ENCODE measurements at regions not wholly inside any gene's neighbourhood (a gene's known extent, or its start where the extent isn't known, plus 50 kb on each side); places are given as distances from the start of the nearest gene placed in this dataset.
A peak's percentile ranks its signal among the peaks of the same experiment; 100 is the strongest.

DNA sequence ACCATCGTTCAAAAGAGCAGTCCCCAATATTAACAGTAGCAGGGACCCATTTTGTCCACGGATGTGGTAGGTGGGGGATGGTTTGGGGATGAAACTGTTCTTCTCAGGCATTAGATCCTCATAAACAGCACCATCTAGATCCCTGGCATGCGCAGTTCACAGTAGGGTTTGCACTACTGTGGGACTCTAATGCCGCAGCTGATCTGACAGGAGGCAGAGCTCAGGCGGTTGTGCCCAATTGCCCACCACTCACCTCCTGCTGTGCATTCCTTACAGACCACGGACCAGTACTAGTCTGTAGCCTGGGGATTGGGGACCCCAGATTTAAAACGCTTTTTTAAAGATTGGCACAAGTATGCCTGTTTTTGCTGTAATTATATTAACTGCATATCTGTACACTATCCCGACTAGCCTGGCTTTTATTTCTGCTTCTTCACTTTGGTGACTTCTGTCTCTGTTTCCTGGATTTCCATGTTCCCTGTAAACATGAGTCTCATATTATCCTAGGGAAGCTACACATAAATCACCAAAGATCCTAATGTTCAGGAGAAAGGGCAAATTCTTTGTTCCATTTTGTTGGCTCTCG lies 163.3 kb upstream of the AKR1E2 start:
- DNase-seq (ENCODE audit: low spot score), result no peak

DNA sequence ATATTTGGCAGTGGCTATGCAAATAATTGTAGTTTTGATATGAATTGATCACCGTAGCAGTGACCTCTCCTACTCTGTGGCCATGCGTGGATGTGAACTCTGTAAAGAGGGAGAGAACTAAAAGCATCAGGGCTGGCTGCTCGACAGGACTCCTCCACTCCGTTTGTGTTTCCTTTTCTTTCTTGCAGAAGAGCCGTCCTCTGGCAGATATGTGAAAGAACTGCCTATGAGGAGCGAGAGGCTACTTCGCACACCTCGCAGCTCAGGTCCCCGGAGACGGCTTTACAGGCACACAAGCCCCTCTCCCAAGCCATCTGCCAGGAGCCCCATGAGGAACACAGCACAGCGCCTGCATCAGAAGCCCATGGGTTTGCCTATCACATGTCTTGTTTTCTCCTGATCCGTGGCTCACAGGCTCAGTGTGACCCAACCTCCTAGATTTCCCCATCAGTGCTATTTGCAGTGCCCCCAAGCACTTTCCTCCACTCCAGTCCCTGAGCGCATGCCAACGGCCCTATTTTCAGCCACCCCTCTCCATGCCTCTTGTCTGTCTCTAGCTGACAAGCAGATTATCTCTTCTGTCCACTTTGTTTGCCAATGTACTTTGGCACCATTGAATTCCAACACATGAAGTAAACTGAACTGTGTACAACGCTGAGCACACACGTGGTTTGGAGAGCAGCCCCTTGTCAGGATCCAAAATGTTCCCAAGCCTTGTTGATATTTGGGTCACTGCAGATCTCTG lies 164.3 kb upstream of the AKR1E2 start:
- DNase-seq (ENCODE audit: low spot score), result no peak

DNA sequence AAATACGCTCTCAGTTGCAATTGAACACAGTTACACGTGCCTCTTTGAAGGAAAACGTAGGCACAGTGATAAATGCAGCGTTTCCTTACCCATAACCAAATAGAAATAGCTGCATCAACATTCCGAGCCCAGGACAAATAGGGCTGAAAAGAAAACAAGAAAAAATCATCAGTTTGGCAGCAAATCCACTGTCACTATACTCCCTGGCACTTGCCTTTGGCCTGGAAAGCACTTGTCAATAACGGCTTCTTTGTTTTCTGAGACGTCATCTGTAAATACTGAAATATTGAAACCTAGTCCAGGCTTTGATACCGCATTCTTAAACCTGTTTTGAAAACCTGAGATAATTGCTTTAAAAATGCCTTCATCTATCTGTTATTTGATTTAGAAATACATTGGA lies 167.2 kb upstream of the AKR1E2 start:
- DNase-seq (ENCODE audit: low spot score), result no peak

DNA sequence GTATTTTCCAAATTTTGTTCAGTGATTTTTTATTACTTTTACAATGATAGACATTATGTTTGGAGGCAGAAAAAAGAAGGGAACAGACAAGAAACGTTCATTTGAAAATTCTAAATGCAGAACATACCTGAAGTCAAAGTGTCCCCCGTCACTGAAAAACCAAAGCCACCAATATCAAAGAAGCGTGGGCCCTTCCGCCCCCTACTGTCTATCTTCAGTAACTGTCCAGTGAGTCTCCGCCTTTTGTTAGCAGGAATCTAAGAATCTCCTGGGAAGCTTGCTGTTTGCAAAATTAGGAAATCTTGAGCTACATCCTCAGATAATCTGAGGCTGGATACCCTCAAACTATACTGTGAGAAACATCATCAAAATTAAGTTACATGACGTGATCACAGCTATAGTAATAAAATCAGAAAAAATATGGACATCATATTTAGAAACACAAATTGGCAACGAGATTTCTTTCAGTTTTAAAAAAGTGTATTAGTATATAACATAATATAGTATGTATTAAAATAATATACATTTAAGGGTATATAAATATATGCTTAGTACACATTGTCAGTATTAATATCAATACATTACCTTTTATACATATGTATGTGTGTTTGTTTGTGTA lies 169.3 kb upstream of the AKR1E2 start:
- peak; percentile 71 for DNase-seq (ENCODE audit: low spot score)

DNA sequence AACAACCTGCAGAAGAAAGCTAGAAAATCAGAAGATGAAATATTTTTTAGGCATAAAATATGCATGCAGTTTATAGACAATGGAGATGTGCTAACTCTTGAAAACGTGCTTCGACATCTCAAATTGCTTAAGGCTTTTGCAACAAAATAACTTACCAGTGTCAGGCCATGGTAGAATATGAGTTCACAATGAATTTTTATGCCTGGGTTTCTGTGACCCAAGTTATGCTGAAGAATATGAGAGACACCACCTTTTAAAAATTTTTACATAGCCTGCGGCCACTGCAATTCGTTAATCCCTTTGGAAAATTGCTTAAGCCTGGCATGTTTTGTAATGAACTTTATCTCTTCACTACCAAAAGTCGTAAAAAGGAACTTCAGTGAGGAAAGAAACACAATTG lies 170.1 kb upstream of the AKR1E2 start:
- no peak for DNase-seq (ENCODE audit: low spot score)

DNA sequence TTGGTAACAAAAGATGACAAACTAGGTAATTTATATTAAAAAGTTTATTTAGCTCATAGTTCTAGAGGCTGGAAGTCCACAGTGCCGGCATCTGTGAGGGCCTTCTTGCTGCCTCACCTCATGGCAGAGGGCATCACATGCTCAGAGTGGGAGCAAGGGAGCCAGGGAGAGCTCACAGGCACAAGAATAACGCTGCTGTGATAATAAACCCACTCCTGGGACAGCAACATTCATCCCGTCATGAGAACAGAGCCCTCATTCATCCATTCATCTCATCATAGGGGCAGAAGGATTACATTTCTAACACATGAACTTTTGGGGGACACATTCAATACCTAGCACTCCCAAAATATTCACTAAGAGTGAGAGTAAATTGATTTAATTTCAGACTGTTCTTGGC lies 170.6 kb upstream of the AKR1E2 start:
- DNase-seq (ENCODE audit: low spot score), result no peak

DNA sequence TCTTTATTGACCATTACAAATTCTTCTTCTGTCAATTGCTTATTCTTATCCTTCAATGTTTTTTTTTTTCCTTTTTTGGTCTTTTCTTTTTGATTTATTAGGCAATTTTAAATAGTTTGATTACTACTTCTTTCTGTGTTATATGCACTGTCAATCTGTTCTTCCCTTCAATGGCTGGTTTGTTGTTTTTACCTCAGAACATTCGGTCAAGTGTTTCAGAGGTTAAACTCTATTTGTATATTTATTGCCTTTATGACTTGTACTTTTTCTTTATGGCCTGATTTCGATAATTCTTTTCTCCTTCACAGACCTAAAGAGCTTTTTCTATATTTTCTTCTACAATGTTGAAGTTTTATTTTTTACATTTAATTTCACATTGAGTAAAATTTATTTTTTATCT lies 171.5 kb upstream of the AKR1E2 start:
- no peak for DNase-seq (ENCODE audit: low spot score)

DNA sequence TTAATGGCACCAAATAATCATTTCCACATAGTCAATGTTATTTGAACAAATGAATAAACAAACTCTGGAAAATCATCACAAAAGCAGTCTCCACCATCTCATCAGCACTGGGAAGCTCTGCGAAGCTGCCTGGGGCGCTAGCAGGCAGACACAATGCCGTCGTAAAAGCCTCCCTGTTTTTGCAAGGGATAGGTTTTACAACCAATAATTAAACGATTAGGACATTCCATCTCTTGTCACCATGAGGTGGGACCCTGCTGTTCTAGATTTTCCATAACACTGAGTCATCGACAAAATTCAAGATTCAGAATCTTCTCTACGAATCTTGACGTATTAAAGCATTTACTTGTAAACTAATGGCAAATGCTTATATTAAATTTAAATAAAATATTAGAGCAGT lies 172.8 kb upstream of the AKR1E2 start:
- no peak for DNase-seq (ENCODE audit: low spot score)

DNA sequence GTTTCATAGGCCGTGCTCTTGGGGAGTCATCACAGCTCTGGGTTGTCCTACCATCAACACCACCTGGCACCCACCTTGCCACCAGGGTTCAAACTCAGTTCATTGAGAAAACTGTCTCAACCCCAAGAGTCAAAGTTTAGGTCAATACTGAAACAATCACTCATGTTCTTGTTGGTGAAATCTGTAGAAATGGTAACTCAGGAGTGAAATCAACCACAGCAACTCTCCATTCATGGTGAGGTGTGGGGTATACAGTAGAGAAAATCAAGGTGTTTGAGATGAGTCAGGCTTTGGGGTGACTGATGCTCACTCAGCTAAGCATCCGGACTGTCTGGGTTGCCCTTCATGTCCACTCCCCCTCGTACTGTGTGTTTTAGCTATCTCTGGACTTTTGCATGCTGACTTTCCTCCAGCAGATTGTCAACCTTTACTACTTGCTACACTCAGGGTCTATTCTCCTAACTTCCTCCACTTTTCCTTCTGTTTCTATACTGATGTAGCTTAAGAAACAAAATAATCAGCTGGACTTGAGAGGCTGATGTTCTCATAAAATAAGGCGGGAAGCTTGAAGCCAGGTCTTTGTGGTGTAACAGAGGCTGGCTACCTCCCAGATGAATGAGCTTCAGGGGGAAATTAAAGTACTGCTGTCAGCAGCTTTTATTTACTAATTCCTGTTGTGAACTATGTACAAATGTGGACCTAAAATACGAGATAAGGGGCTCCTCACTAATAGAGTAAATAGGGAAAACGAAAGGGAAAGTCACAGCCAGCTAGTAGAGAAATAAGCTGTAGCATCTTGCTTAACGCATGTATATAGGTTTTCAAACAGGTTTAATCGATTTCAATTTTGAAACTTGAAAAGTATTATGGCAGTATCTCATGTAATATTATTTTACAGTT lies 173.6 kb upstream of the AKR1E2 start:
- peak; percentile 35 for DNase-seq (ENCODE audit: low spot score)

DNA sequence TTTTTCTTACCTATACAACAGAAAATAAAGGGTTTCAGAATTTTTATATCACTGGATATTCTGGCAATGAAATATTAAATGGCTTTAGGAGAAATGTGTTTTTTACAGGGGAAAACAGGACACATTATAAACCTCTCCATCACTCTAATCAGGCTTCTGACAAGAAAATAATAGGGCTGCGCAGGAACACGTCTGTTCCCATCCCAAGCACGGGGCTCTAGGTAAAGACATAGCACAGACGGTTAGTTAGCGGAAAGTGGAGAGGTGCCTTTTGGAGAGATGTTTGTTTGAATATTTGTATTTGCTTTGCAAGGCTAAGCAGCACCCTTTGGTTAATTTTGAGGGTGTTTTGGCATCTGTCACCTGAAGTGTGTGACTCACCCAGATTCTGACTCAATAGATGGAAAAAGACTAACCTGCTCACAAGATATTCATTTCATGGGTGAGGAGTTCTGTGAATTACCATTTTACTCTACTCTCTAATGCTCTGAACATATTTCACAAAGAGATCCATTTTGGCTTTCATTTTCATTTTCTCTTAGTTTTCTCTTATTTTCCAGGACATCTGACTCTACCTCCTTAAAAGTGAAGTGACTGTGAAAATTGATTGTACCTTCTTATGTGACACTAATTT lies 174.5 kb upstream of the AKR1E2 start:
- peak; percentile 63 for DNase-seq (ENCODE audit: low spot score)

DNA sequence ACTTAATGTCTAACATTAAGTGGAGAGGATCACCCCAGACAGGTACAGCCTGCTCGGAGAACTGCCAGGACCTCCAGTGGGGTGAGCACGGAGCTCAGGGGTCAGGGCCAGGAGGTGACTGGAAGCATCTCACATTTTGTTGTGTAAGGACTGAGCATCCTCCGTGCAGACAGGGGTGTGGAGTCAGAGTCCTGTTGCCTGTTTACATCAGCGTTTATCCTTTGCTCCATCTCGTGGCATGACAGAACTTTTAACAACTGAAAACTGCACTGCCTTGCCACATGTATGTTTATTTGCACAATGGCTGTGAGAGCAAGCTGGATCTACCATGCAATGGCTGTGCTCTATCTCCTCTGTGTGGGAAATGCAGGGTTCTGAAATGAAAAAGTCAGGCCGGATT lies 175.4 kb upstream of the AKR1E2 start:
- DNase-seq (ENCODE audit: low spot score), result no peak

DNA sequence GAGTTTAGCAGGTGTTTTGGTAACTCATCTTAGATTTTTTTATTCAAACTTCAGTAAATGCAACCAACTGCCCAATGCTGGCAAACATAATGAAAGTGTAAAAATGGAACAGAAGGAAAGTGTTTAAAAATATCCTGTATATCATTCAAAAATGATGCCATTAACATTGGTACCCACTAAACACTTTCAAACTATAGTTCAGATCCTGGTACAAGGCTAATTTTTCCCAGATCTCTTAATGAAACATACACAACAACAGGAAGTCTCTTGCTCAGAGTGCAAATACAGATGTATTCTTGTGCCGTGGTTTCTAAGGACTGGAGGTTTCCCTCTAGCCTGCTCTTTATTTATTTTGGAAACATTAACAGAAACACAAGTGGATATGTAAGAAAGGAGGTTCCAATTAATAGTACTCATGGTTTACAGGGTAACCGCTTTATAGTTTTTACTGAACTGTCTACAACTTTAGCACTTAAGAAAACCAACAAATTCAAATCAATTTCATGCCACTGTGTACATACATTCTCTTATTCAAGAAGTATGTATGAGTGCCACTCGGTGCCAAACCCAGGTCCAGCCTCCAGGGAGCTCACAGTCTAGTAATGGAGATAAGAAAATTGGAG lies 176.0 kb upstream of the AKR1E2 start:
- DNase-seq (ENCODE audit: low spot score), result no peak

DNA sequence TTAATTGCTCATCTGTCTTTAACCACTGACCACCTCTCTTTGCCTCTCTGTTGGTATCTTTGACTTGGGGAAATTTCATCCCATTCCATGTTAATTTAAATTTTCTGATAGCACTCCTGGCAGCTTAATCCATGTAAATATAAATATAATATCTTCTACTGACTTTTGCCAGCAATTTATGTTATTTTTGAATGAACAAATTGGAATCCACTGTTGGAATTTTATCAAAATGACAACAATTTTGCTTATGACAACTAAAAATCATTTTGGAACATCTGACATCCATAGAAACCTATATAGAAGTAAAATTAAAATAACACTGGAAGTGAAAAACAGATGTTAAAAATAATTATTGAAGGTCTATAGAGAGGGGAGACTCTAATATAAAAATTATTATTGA lies 176.5 kb upstream of the AKR1E2 start:
- no peak for DNase-seq (ENCODE audit: low spot score)

DNA sequence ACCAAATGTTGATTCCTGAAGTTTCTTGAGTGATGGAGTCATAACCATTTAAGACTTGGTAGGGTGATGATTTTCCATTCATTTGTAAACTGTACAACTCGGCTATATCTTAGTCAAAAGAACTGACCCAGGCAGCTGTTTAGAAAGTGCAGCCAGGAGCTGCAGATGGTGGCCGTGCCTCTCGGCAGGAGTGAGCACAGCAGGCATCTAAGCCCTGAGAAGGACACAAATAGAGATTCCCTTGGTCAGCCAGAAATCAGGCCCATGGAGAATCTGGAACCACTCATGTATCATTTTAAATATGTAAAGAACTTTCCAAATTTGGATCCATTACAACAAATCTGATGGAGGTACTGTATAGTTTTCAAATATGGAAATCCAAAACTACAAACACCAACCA lies 177.0 kb upstream of the AKR1E2 start:
- no peak for DNase-seq (ENCODE audit: low spot score)

DNA sequence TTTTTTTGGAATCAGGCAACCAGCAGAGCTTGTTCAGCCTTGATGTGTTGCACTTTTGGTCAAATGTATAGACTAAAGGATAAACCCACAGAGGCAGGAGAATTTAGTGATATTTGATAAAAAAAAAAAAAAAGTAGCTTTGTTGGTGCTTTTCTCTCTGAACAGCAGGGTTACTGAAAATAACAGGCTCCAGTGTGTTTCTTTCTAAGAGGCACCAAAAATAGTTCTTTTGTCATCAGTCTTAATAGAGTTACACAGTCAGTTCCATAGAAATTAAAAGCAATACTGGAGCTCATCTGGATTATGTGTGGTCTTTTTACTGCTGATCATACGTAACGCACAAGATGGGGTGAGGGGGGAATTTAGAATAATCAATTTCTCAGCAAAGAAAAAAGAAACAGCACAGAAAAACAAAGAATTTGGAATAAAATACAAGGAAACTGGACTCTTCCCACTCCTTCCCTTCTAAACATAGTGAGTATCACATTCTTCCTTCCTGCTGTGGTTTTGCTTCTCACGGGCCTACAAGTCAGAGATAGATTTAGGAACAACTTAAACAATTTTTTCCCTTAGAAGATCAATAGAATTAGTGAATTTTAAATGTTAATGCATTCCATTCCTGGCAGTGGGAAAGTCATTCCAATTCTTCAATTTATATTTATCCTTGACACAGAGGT lies 178.8 kb upstream of the AKR1E2 start:
- no peak for DNase-seq (ENCODE audit: low spot score)

DNA sequence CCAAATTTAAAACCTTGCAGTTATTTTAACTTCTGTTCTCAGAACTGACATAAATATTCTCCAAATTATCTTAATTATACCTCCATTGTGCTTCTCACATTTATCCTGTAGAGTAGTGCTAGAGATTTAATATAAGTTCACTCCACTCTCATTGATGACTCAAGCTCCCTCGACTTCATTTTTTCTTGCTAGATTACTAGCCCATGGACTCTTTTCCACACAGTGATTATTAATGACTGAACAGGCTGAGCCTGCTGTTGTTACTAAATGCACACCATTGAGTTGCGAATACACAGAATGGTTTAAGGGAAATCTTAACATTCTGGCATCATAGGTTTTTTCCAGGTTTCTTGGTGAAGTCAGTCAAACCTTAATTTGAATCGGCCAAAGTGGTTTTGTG lies 179.5 kb upstream of the AKR1E2 start:
- DNase-seq (ENCODE audit: low spot score), result no peak

DNA sequence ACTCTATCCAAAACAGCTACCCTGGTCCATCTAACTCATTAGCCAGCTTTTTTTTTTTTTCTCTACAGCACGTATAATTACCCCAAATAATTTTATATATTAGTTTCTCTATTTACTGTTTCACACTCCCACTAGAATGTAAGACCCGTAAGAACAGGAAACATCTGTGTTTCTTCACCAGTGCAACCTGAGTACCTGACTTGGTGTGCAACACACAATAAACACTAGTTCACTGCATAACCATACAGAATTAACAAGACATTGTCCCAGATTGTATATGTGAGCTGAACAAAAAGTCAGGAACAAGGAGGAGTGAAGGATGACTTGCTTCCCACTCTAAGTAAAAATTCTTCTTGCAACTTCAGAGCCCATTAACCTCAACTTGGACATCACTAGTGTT lies 180.2 kb upstream of the AKR1E2 start:
- no peak for DNase-seq (ENCODE audit: low spot score)

DNA sequence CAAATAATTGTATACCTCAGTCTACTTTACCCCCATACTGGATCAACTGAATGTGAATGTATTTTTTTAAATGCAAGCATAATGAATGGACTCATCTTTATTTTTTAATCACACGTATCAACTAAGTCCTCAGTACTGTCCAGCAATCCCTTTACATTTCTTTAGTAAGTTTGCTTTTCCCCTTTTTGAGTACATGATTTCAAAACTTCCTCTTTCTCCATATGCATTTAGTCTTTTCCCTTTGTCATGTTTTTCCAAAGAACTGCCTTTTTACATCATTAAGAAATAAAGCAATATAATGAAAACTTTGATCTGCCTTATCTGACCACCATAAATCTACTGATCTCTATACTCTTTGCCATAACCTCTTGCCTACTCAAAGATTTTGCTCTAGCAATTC lies 182.5 kb upstream of the AKR1E2 start:
- no peak for DNase-seq (ENCODE audit: low spot score)

DNA sequence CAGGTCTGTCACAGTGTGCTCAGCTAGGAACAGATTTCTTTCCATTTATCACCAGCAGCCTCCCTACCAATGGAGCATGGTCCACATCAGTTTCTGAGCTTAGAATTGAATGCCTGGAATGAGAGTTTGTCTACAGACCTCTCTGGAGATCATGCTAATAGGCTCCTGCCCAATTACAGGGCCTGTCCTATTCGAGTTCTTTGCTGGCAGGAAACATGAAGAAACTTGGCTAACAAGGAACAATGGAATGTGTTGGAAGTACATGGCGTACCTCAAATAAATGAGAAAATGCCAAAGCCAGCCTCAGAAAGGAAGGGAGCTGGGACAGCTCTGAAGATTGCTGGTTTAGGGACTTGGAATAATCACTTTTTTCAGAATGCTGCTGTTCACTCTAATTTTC lies 186.0 kb upstream of the AKR1E2 start:
- no peak for DNase-seq (ENCODE audit: low spot score)

DNA sequence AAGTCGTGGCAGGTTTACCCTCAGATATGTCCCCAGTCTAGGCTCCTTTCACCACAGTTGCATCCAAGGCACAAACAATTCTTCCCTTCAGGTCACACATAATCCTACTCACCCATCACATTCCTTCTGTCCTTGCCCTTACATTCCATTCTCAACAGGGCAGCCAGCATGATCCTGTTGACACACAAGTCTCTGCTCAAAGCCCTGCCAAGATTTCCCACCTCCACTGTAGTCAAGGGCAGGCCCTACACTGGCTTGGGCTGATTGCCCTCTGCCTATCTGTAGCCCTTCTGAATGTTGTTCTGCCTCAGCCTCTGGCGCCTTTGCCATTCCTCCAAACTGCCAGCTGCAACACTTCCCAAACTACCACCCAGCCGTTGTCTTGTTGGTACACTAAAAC lies 187.9 kb upstream of the AKR1E2 start:
- no peak for DNase-seq (ENCODE audit: low spot score)

DNA sequence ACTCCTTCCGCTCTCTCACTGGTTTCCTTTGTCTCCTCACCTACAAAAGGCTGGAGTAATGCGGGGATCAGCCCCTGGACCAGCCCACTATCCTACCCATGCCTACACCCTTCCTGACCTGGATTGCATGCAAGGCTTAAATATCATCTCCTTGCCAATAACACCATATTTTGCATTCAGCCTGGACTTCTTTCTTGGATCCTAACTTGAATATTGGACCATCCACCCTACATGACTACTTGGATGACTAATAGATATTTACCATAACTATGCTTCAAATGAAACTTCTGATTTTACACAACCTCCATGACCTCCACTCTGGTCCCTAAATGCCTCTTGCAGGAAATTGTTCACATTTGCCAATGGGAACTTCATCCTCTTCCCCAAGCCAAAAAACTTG lies 188.3 kb upstream of the AKR1E2 start:
- DNase-seq (ENCODE audit: low spot score), result no peak
